ENCODE measurements at regions not wholly inside any gene's neighbourhood (a gene's known extent, or its start where the extent isn't known, plus 50 kb on each side); places are given as distances from the start of the nearest gene placed in this dataset.

- TF ChIP-seq, protein P1, sequence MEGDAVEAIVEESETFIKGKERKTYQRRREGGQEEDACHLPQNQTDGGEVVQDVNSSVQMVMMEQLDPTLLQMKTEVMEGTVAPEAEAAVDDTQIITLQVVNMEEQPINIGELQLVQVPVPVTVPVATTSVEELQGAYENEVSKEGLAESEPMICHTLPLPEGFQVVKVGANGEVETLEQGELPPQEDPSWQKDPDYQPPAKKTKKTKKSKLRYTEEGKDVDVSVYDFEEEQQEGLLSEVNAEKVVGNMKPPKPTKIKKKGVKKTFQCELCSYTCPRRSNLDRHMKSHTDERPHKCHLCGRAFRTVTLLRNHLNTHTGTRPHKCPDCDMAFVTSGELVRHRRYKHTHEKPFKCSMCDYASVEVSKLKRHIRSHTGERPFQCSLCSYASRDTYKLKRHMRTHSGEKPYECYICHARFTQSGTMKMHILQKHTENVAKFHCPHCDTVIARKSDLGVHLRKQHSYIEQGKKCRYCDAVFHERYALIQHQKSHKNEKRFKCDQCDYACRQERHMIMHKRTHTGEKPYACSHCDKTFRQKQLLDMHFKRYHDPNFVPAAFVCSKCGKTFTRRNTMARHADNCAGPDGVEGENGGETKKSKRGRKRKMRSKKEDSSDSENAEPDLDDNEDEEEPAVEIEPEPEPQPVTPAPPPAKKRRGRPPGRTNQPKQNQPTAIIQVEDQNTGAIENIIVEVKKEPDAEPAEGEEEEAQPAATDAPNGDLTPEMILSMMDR (IDR thresholded peaks at IDR 0.05) = no peak
- no peak for TF ChIP-seq POLR2A (IDR thresholded peaks at IDR 0.05)
Measured at GRCh38 chr11:69423611-69424385, 57.7 kb upstream of the LINC01488 start.

Data from esophagus squamous epithelium (tissue), 4 donors.